Transverse colon (tissue), 4 donors: ENCODE measurements at regions not wholly inside any gene's neighbourhood (a gene's known extent, or its start where the extent isn't known, plus 50 kb on each side); places are given as distances from the start of the nearest gene placed in this dataset.

Experiments
- EP300 ChIP-seq: sonication (generic); formaldehyde crosslinking; IDR thresholded peaks from one replicate; pipeline ENCODE4 v1.6.1; 2017; ENCODE audit warnings: antibody characterized with exemption, low read depth
- POLR2A ChIP-seq: fragments of 450-650 bp; IDR thresholded peaks from one replicate; pipeline ENCODE4 v1.6.1; 2016; ENCODE audit warnings: antibody characterized with exemption, mild to moderate bottlenecking, moderate library complexity
- POLR2AphosphoS5 ChIP-seq, 3 donors: sonication (generic); formaldehyde crosslinking; IDR thresholded peaks; one replicate each; pipeline ENCODE4 v1.6.1; 2016; ENCODE audit warnings: antibody characterized with exemption in 3 of 3
- TF ChIP-seq, protein P1 (sequence below), 5 experiments: fragments of 200-600 bp in 3 of 5; fragments of 450-650 bp in 2 of 5; sonication (generic) in 3 of 5; IDR thresholded peaks; 1 replicate in 2 of 5; 2 replicates in 3 of 5; pipeline ENCODE4 v1.5.1; 2016 to 2017; ENCODE audit warnings: antibody characterized with exemption in 5 of 5, inconsistent platforms in 3 of 5, mild to moderate bottlenecking in 2 of 5, moderate library complexity in 1 of 5

DNA sequence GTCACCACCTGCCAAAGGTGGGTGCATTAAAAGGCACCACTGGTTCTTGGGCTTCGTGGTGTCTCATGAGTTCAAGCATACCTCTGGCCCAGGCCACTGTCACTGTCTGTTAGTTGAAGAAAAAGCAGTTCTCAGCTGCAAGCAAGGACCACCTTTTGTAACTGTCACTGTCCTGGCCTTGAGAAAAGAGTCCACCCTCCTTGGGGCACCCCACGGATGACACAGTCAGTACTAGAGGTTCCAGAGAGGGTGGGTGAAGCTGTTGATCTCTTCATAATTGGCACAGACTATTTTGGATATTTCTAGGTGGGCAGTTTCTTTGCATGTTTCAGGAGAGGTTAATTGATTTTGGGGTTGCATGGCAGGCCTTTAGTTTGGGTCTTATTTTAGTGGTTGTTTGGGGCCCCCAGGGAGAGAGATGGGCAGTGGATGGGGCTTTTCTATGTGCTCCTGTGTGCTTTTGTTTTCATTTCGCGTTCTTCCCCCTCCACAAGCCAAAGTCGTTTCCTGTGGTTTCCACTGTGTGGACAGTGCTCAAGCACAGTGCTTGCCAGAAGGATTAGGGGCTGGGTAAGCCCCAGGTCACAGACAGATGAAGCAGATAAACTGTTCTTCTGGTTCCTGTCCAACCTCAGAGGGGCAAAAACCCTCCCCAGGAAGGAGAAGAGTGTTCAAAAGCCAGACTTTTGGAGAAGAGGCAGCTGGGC lies 156.2 kb upstream of the PPP1R2C start:
- no peak for TF ChIP-seq POLR2A
- no peak for TF ChIP-seq EP300
- TF ChIP-seq, protein P1, sequence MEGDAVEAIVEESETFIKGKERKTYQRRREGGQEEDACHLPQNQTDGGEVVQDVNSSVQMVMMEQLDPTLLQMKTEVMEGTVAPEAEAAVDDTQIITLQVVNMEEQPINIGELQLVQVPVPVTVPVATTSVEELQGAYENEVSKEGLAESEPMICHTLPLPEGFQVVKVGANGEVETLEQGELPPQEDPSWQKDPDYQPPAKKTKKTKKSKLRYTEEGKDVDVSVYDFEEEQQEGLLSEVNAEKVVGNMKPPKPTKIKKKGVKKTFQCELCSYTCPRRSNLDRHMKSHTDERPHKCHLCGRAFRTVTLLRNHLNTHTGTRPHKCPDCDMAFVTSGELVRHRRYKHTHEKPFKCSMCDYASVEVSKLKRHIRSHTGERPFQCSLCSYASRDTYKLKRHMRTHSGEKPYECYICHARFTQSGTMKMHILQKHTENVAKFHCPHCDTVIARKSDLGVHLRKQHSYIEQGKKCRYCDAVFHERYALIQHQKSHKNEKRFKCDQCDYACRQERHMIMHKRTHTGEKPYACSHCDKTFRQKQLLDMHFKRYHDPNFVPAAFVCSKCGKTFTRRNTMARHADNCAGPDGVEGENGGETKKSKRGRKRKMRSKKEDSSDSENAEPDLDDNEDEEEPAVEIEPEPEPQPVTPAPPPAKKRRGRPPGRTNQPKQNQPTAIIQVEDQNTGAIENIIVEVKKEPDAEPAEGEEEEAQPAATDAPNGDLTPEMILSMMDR (IDR thresholded peaks at IDR 0.05): no peak
- TF ChIP-seq POLR2AphosphoS5 (IDR thresholded peaks at IDR 0.05): no peak
